Endothelial cell (in vitro differentiated cells): ENCODE measurements at regions not wholly inside any gene's neighbourhood (a gene's known extent, or its start where the extent isn't known, plus 50 kb on each side); places are given as distances from the start of the nearest gene placed in this dataset.

Experiments
- DNase-seq: peaks from one replicate; pipeline ENCODE4 v3.0.0; 2021; ENCODE audit warnings: low spot score
- H3K27ac Mint-ChIP-seq: one replicate; pipeline ENCODE4 v1.8.0; 2021; ENCODE audit warnings: mixed read lengths, inconsistent platforms; ENCODE audit not compliant: unreplicated experiment
- H3K27me3 Mint-ChIP-seq: one replicate; pipeline ENCODE4 v1.8.0; 2021; ENCODE audit warnings: mild to moderate bottlenecking, moderate library complexity, mixed read lengths, inconsistent platforms; ENCODE audit not compliant: unreplicated experiment
- H3K36me3 Mint-ChIP-seq: one replicate; pipeline ENCODE4 v1.8.0; 2021; ENCODE audit warnings: mild to moderate bottlenecking, low read depth, mixed read lengths, inconsistent platforms; ENCODE audit not compliant: unreplicated experiment
- H3K4me1 Mint-ChIP-seq: one replicate; pipeline ENCODE4 v1.8.0; 2021; ENCODE audit warnings: mild to moderate bottlenecking, mixed read lengths, inconsistent platforms; ENCODE audit not compliant: unreplicated experiment
- H3K4me3 Mint-ChIP-seq: one replicate; pipeline ENCODE4 v1.8.0; 2021; ENCODE audit warnings: mild to moderate bottlenecking, mixed read lengths, inconsistent platforms; ENCODE audit not compliant: unreplicated experiment
- H3K9me3 Mint-ChIP-seq: one replicate; pipeline ENCODE4 v1.8.0; 2021; ENCODE audit warnings: mixed read lengths, inconsistent platforms; ENCODE audit not compliant: unreplicated experiment
- CTCF ChIP-seq: fragments of 200-600 bp; sonication (generic); IDR thresholded peaks from one replicate; pipeline ENCODE4 v1.5.0; 2021; ENCODE audit warnings: antibody characterized with exemption; ENCODE audit not compliant: unreplicated experiment

GRCh38 chr11:93958991-93959390, 62.2 kb upstream of the HEPHL1 start:
- no peak for TF ChIP-seq CTCF
- Mint-ChIP-seq H3K4me3 (no peak overlapping the region), H3K36me3 (no peaks in the 10 kb centered on the region), H3K4me1 (no peaks in the 10 kb centered on the region), H3K9me3 (no peaks in the 10 kb centered on the region), H3K27ac (no peak overlapping the region), H3K27me3 (peaks cover 2% of the 10 kb centered on the region)
- DNase-seq: no peak

GRCh38 chr11:93959663-93960062, 61.5 kb upstream of the HEPHL1 start:
- H3K4me3 Mint-ChIP-seq: no peak overlapping the region
- H3K27me3 Mint-ChIP-seq: peaks cover 2% of the 10 kb centered on the region
- no peaks in the 10 kb centered on the region for H3K4me1 Mint-ChIP-seq
- no peak overlapping the region for H3K27ac Mint-ChIP-seq
- DNase-seq: no peak
- TF ChIP-seq CTCF: no peak
- no peaks in the 10 kb centered on the region for H3K9me3 Mint-ChIP-seq
- H3K36me3 Mint-ChIP-seq: no peaks in the 10 kb centered on the region

- Mint-ChIP-seq H3K4me1 (no peaks in the 10 kb centered on the region), H3K27me3 (peaks cover 2% of the 10 kb centered on the region), H3K36me3 (no peaks in the 10 kb centered on the region)
Measured at GRCh38 chr11:93963072-93963471, 58.1 kb upstream of the HEPHL1 start.

GRCh38 chr11:93967258-93967657, 53.9 kb upstream of the HEPHL1 start:
- Mint-ChIP-seq H3K4me1 (no peaks in the 10 kb centered on the region), H3K4me3 (no peak overlapping the region), H3K36me3 (no peaks in the 10 kb centered on the region), H3K9me3 (no peaks in the 10 kb centered on the region), H3K27ac (no peak overlapping the region), H3K27me3 (peaks cover 2% of the 10 kb centered on the region)
- no peak for TF ChIP-seq CTCF
- DNase-seq: no peak

More at GRCh38 chr11:93963072-93963471, 58.1 kb upstream of the HEPHL1 start:
- H3K27ac Mint-ChIP-seq: no peak overlapping the region
- DNase-seq: no peak
- TF ChIP-seq CTCF: no peak
- no peak overlapping the region for H3K4me3 Mint-ChIP-seq
- H3K9me3 Mint-ChIP-seq: no peaks in the 10 kb centered on the region

- Mint-ChIP-seq H3K27me3 (peaks cover 2% of the 10 kb centered on the region), H3K27ac (no peak overlapping the region), H3K4me1 (no peaks in the 10 kb centered on the region), H3K36me3 (no peaks in the 10 kb centered on the region), H3K4me3 (no peak overlapping the region), H3K9me3 (no peaks in the 10 kb centered on the region)
- TF ChIP-seq CTCF: no peak
- no peak for DNase-seq
Measured at GRCh38 chr11:93967944-93968343, 53.2 kb upstream of the HEPHL1 start.
